Left renal cortex interstitium (tissue), 4 donors: ENCODE measurements at regions not wholly inside any gene's neighbourhood (a gene's known extent, or its start where the extent isn't known, plus 50 kb on each side); places are given as distances from the start of the nearest gene placed in this dataset.

Experiments used
- DNase-seq, 4 donors: peaks; one replicate each; pipeline ENCODE4 v3.0.0-alpha.2; 2013; ENCODE audit warnings: low read depth in 4 of 4, low spot score in 2 of 4, missing footprints in 1 of 4

DNA sequence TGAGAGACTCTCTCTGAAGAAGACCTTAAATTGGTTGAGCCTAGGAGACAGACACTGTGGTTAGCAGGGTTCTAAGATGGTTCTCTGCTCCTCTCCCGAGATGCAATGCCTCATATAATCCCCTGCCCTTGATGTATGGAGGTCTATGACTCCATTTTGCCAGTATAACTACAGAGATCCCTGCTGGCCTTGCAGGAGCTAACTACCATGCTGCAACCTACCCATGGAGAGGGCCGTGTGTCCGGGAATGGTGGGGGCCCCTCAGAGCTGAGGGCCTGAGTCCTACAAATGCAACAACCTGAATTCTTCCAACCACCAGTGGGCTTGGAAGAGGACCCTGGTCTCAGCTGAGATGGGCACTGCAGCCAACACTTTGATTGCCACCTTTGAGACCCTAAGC, 388.0 kb downstream of the SETD4 start:
- DNase-seq: no peak

DNA sequence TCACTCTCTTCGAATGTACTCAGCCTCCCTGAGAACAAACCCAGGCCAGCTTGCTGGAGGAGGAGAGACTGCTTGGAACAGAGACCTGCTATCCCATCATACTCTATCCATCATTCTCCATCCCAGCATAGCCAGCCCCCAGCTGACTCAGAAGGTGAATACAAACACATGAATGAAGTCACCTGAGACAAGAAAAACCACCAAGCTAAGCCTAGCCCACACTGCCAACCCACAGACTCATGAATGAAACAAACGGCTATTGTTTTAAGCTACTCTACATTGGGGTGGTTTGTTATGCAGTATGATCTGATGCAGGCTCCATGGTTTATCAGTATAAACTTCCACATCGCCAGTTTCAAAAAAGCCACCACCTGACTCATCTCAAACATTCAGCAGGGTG, 395.6 kb downstream of the SETD4 start:
- no peak for DNase-seq

- DNase-seq: no peak
Observed at GRCh38 chr21:35663856-35664606, 396.3 kb downstream of the SETD4 start.

- DNase-seq: no peak
Observed at GRCh38 chr21:35658242-35658641, 402.1 kb downstream of the SETD4 start.

GRCh38 chr21:35652872-35653271, 407.5 kb downstream of the SETD4 start:
- no peak for DNase-seq

- no peak for DNase-seq
Observed at GRCh38 chr21:35652196-35652595, 408.1 kb downstream of the SETD4 start.

DNA sequence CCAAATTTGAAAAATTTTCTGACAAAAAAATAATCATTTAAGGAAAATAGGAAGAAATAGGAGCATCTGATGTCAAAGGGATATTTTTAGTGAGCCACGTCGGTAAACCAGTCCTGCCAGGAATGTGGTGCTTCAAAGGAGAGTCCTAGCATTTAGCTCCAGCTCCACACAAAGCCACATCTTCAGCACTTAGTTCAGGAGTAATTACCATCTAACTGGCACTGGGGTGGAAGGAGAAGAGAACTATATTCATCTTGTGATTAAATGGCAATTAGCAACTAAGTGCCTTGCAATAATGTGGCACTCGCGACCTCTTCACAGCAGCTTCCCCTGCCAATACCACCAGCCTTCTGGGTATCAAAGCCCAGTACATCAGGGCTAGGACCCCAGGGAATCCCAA, 409.1 kb downstream of the SETD4 start:
- no peak for DNase-seq

DNA sequence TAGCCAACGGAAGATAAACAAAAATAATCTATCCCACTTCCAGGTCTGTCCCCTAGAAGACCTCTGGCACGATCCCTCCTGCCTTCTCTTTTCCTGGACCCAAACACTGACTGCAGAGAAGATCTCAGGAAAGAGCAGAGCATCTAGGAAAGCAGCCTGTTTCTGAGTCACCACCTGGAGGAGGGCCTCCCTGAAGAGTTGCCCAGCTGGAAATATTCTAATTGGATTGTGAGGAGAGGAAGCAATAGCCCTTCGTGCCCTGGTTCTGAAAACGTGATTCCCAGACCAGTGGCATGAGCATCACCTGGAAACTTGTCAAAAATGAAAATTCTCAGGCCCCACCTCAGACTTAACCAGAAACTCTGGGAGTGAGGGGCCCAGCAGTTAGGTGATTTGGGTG, 411.1 kb downstream of the SETD4 start:
- DNase-seq: no peak

DNA sequence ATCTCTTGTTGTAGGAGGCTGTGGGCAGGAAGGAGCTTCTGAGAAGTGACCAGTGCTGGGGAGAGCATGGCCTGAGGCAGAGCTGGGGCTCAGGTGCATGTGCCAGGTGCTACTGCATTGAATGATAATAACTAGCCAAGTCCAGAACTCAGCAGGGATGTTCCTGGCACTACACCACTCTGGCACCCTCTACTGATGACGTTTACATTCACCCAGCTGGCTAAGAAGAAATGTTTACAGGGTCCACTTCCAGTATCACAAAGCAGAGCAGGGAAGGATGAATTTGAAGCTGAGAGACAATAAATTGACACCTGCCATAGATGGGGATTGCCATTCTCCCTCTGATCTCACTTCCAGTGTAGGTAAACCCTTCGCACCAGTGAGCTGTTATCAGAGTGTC, 411.8 kb downstream of the SETD4 start:
- DNase-seq: no peak

DNA sequence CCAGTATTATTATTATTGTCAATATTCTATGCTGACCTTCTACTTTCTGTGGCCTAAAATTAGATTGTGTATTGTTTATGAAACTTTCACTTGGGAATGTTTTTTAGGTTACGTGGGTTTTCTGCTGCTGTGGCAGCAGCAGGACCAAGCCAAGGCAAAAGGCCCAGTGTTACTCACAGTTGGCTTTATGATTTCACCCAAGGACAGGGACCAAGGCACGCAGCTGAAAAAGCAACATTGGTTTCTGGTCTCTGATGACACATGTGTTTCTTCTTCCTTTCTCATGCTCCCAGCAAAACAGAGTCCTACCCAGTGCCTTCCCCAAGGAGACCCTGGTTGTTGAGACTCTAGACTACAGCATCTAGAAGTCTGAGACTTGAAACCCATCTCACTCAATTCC, 413.7 kb downstream of the SETD4 start:
- DNase-seq: no peak

DNA sequence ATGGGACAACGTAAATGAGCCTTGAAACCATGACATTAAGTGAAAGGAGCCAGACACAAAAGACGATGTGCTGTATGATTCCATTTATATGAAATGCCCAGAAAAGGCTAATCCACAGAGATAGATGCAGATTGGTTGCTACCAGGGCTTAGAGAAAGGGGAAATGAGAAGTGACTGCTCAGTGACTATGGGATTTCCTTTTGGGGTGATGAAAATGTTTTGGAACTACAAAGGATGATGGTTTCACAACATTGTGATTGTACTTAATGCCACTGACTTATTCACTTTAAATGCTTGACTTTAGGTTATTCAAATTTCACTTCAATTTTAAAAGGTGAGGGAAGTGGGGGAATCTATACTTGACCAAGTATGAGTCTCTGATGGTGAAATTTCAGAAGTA, 414.3 kb downstream of the SETD4 start:
- DNase-seq: no peak

GRCh38 chr21:35644523-35644922, 415.8 kb downstream of the SETD4 start:
- DNase-seq: no peak

DNA sequence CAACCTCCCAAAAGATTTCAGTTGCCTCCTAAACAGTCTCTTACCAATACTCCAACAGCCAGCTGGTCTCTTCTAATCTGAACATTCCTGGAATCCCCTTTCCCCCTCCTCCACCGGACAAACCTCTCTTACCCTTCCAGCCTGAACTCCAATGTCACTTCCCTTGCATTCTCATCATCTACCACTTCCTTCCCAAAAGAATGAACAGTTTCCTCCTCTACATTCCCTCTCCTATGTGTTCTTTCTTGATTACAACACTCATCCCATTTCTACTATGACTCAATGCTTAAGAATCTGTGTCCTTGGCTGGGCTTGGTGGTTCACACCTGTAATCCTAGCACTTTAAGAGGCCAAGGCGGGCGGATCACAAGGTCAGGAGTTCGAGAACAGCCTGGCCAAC, 417.1 kb downstream of the SETD4 start:
- no peak for DNase-seq

DNA sequence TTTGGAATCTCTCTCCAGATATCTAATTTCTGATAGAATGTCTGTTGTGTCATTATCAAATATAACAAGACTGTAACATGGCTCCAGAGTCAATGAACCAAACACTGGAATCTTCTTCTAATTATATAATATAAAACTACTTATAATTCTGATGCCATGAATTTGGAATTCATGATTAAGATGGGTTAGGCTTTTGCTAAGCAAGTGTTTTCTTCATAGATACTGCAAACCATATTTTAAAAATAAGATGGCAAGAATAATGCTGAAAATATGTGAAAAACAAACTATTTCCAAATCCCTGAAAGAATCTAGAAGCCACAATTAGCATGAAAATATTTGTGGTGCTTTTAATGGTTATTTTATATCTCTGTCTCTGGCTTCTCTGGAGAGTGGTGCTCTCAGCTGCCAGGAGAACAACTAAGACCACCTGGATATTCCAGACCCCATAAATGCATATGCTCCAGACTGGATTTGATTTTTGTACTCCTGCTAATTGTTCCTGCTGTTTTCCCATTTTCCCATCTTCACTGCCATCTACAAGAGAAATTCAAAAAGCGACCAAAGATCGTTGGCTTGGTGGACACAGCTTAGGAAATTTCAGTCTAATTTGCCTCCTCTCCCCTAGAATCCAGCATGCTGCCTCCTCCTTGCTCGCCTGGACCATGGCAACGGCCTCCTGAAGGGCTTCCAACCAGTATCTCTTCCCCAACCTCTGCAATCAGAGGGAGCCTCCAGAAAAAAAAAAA, 418.9 kb downstream of the SETD4 start:
- DNase-seq: no peak

DNA sequence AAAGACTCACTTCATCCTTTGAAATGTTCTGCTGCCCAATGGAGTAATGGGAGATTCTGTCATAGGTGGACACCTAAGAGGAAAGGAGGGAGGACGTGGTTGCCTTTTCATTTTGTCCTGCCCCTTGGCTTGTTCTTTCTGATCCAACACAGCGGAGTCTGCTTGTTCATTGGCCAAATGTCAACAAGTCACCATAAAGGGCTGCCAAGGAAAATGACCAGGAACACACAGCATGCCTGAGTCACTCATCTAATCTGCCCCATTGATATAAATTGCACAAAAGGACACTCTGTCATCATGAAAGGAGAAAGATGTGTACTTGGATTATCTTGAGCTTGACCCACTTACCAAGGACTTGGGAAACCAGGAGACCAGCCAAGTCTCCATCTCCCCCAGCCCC, 422.9 kb downstream of the SETD4 start:
- no peak for DNase-seq

GRCh38 chr21:35635994-35636393, 424.3 kb downstream of the SETD4 start:
- DNase-seq: no peak

DNA sequence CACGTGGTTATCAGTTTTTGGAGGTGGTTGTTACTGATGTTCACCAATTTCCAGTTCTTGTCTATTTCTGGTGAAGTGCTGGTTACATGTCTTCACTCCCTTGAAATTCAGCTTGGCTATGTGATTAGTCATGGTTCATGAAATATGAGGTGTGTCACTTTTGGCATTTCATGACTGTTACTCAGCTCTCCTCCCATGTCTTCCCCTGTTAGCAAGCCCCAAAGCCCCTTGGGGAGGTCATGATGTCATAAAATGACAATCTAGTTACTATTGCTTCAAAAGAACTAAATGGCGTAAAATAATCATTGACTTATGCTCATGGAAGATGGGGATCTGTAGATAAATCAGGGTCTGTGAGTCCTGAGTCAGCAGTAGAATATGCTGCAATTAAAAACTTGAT, 425.1 kb downstream of the SETD4 start:
- DNase-seq: no peak

DNA sequence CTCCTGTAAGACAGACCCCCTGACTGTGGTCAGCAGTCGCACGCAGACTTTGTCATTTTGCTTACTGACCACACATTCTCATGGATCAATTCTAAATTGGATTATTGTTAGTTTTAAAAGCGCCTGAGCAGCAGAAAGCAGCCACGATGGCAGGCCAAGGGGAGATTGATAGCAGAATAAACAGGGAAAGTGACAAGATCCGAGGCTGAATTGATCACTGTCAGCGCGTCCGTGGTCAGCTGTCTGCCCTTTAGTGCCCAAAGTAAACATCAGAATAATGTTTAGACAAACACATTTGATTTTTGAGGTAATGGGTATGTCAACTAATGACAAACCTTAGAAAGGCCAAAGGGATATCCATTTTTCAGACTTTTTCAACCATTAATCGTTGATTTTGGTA, 426.8 kb downstream of the SETD4 start:
- DNase-seq: no peak

- DNase-seq: no peak
Observed at GRCh38 chr21:35632711-35633110, 427.6 kb downstream of the SETD4 start.

GRCh38 chr21:35628316-35628715, 432.0 kb downstream of the SETD4 start:
- no peak for DNase-seq

DNA sequence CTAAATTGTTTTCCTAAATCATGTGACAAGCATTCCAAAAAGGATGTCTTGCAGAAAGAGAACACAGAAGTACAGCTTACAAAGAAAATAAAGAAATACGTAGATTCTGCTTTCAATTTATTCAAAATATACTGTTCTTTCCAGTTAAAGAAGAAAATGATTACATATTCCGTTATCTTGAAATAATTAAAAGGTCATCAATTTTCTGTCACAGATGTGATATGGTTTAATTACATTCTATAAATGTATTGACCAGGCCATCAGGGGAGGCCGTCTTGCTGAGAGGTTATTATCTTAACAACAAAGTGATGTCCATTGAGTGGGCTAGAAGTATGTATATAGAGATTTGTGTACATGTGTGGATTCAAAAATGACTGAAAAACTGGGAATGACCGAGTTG, 432.9 kb downstream of the SETD4 start:
- DNase-seq: no peak

DNA sequence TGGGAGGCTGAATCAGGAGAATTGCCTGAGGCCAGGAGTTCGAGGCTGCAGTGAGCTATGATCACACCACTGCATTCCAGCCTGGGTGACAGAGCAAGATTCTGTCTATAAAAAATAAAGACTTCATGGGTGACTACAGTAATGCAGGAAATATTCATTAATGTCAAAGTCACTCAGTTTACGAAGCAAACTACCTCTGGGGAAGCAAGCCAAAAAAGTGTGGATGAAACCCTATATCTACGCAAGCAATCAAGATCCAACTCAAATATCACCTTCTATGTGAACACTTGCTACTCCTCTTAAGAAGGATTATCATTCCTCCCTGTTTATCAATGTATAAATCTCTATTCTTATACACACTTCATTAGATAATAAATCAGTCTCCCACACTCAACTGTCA, 434.8 kb downstream of the SETD4 start:
- DNase-seq: no peak
